ENCODE measurements at regions not wholly inside any gene's neighbourhood (a gene's known extent, or its start where the extent isn't known, plus 50 kb on each side); places are given as distances from the start of the nearest gene placed in this dataset.
"Not testable (repeated sequence)": the region's sequence is repeated elsewhere in the genome, so short reads cannot be mapped to it uniquely, and the experiment has no call there.

DNA sequence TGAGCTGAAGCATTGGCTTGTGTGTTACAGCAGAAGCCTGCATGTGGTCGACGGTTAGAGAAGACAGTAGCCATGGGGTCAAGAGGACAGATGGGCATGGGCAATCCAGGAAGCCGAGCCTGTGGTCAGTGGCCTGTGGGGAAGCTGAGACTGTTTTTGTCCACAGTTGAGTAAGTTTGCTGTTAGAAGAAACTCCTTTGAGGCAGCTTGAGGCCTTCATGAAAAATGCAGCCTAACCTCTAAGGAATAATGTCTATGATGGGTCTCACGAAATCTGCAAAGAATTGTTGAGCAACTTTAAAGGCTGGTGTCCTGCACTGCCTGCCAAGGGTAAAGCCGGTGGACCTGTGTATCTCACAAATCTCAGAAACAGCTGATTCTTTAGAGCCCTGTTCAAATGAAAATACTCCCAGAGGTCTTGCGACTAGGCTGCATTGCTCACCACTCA lies 322.4 kb downstream of the SETD4 start:
- DNase-seq: no peak
- TF ChIP-seq POLR2A (IDR thresholded peaks at IDR 0.05; ENCODE audit: low read length): no peak
- no peak for TF ChIP-seq GATA1 (IDR thresholded peaks at IDR 0.05; ENCODE audit: low read depth, low read length)

DNA sequence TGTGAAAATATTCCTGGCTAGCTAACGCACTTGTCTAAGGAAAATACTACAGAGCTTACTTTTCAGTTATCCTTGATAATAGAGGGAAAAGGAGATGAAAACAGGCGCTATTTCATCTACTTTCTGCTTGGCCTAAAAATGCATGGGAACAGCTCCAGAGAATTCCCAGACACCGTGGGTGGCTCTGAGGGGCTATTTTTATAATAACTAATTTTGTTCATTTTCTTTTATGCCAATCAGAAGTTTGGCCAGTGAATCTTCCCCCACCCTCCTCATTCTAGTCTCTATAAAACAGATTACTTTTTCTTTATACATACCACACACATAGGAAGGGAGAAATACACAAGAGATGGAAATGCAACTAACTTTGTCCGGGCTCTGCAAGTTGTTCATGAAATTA lies 322.9 kb downstream of the SETD4 start:
- TF ChIP-seq GATA1 (IDR thresholded peaks at IDR 0.05; ENCODE audit: low read depth, low read length) (no peak), POLR2A (IDR thresholded peaks at IDR 0.05; ENCODE audit: low read length) (no peak)
- no peak for DNase-seq

DNA sequence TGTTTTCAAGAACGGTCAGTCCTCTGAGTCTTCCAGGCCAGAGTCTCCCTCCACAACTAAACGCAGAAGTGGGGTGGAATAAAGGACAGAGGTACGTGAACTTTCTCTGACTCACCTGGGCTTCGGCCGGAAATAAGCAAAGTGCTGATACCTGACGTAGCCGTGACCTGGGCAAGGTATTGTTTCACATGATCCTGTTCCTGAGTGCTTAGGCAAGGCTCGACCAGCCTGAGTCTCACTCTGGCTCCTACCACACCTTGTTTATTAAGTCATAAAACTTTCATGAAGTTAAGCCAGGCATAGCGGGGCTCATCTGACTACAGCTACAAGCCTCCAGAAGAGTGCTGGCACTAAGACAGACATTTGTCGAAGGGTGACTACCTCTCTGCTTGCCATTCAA lies 327.5 kb downstream of the SETD4 start:
- DNase-seq: no peak
- TF ChIP-seq POLR2A (IDR thresholded peaks at IDR 0.05; ENCODE audit: low read length) (no peak), GATA1 (IDR thresholded peaks at IDR 0.05; ENCODE audit: low read depth, low read length) (no peak)

DNA sequence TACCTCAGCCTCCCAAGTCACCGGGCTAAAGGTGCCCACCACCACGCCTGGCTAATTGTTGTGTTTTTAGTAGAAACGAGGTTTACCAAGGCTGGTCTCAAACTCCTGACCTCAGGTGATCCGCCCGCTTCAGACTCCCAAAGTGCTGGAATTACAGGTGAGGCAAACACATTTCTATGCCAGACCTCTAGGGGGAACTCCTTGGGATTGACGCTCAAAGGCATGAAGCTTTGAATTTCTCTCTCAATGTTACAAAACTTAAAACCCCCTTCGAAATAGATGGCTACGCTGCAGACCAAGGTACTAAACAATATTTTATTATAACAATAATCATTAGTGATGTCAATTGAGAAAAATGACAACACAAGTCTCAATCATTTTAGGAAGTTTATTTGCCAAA lies 330.0 kb downstream of the SETD4 start:
- no peak for DNase-seq

DNA sequence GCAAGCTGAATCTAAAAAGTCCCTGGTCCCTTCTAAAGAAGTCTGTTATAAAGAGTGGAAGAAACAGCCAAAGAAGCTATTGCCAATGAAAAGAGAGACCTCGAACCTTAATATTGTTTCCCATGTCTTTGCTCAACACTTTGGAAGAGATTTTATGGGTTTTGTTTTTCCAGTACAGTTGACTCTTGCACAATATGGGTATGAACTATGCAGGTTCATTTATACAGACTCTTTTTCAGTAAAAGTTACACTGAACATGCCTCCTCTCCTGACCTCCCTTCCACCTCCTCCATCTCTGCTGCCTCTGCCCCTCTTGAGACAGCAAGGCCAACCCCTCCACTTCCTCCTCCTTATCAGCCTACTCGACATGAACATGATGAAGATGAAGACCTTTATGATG lies 332.5 kb downstream of the SETD4 start:
- TF ChIP-seq GATA1 (IDR thresholded peaks at IDR 0.05; ENCODE audit: low read depth, low read length): no peak
- no peak for DNase-seq

More for the DNA sequence above, 330.0 kb downstream of the SETD4 start:
- no peak for TF ChIP-seq GATA1 (IDR thresholded peaks at IDR 0.05; ENCODE audit: low read depth, low read length)
- no peak for TF ChIP-seq POLR2A (IDR thresholded peaks at IDR 0.05; ENCODE audit: low read length)

DNA sequence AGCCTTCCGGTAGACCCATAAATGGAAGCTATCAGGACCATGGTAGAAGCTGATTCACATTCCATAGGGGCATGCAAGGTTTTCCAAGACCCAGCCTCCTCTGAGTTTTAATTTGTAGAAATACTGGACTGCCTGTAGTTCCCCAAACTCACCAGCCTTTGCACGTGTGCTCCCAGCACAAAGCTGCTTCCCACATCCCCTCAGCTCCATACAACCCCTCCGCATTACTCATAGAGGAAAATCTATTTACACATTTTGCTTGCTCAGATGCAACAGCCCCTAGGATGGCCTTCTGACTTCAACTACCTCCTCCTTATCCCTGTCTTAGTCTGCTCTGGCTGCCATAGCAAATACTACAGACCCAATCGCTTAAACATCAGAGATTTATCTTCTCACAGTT lies 336.2 kb downstream of the SETD4 start:
- no peak for DNase-seq
- TF ChIP-seq GATA1 (IDR thresholded peaks at IDR 0.05; ENCODE audit: low read depth, low read length): no peak
- TF ChIP-seq POLR2A (IDR thresholded peaks at IDR 0.05; ENCODE audit: low read length): no peak

DNA sequence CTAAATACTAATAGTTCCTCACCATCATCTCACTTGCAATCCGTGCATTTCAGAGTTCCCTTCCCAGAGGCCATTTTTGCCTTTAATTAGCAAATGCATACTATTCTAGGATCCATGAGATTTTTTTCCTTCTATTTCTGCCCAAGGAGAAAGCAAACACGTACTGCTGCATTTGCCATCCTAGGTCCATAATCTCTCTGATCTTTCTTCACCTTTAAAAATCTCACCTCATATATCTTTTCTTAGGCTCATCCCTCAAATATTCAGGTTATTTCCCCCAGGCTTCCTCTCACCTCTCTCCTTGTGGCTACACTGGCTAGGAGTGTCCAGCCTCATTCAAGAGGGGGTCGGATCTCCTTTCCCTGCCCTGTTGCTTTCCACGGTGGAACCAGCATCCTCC lies 338.6 kb downstream of the SETD4 start:
- TF ChIP-seq POLR2A (IDR thresholded peaks at IDR 0.05; ENCODE audit: low read length) (no peak), GATA1 (IDR thresholded peaks at IDR 0.05; ENCODE audit: low read depth, low read length) (no peak)

DNA sequence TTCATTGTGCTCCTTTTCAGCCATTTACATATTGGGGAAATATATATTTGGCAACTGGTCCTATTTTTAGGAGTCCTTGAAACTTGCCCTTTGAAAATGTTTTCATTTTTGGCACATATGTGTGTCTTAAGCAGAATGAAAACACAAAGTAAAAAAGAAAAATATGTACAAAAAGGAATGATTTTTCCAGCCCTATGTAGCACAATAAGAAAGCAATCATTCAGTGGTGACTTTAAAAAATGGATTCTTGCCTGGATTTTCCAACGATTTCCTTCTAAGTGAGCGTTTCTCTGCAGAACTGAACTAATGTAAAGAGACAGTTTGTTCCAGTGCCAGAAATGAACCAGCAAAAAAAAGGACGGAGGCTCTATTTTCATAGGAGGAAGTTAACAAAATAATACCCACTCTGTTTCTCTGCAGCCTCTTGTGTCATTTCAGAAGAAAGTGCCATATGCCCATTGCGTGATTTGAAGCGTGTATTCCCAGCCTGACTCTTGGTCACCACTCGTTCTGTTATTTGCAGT lies 340.1 kb downstream of the SETD4 start:
- TF ChIP-seq GATA1 (IDR thresholded peaks at IDR 0.05; ENCODE audit: low read depth, low read length) (no peak), POLR2A (IDR thresholded peaks at IDR 0.05; ENCODE audit: low read length) (no peak)
- no peak for DNase-seq

More for the DNA sequence above, 338.6 kb downstream of the SETD4 start:
- DNase-seq: no peak

DNA sequence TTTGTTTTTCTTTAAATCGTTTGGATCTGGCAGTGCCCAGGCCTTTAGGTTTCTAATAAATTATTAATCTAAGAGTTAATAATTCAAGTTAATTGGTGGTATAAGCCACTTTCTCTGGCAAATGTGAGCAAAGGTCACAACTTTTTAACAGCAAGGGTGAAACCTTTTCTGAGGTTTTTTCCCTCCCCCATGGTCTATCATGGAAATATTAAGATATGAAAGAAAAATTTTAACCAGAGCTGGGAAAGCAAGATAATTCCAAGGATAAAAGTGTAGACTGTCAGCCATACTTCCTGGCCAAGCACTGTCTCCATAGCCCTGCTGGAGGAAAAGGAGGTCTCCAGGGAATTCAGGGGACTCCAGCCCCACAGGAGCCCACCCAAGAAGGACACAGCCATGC lies 341.2 kb downstream of the SETD4 start:
- no peak for DNase-seq
- TF ChIP-seq POLR2A (IDR thresholded peaks at IDR 0.05; ENCODE audit: low read length): no peak
- no peak for TF ChIP-seq GATA1 (IDR thresholded peaks at IDR 0.05; ENCODE audit: low read depth, low read length)

DNA sequence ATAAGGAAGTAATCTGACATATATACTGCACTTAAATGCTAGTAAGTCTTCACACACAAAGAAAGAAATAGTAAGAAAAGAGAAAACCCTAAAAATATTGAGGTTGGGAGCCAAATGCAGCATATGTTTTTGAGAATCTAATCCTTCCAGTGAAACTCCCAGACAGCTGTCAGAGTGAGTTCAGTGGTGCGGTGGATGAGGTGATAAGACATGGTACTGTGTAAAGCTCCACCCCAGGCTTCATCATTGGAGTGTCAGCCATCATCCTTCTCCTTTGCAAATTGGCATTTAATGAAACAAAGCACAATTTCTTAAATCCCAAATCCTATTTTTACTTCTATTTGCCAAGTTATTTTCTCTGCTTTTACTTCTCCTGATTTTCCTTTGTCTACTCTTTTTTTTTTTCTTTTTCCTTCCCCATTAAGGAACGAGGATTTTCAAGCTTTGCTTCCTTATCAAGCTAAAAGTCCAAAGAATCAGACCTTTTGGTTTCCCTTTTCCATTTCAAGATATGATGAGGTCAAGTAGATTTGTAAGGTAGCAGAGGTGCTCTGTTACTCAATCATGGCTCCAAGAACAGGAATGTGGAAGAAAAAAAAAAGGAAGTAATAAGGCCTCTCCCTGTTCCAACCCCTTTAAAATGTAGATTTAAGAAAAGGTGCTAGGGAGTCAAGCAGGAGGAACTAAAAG lies 343.3 kb downstream of the SETD4 start:
- no peak for DNase-seq
- TF ChIP-seq GATA1 (IDR thresholded peaks at IDR 0.05; ENCODE audit: low read depth, low read length) (no peak), POLR2A (IDR thresholded peaks at IDR 0.05; ENCODE audit: low read length) (no peak)

DNA sequence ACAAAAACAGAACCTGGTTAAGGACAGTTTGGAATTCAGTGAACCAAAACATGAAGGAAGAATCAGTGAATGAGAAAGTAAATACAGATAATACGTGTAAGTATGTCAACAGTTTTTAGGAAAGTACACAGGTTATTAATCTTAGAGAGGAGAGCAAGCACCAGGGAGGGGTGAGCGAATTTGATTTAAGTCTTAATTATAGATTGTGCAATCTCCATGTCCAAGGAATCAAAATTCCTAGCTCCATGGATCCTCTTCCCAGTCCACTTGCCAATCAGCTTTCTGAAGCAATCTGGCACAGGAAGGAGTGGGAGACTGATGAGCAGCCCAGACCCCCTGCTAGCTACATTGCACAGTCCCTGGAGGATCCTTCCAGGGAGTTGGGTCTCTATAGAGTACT lies 346.4 kb downstream of the SETD4 start:
- TF ChIP-seq GATA1 (IDR thresholded peaks at IDR 0.05; ENCODE audit: low read depth, low read length) (no peak), POLR2A (IDR thresholded peaks at IDR 0.05; ENCODE audit: low read length) (no peak)
- no peak for DNase-seq

DNA sequence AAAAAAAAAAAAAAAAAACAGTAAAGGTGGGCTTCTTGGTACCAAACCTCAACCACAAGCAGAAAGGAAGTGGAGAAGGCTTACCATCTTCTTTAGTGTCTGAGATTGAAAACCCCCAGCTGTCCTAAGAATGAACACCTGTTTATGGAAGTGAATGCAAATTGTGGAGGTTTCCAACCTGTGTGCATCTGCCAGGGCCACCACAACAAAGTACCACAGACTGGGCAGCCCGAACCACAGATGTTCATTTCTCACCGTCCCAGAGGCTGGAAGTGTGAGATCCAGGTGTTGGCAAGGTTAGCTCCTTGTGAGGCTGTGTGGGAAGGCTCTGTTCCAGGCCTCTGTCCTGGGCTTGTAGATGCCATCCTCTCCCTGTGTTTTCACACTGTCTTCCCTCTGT lies 348.7 kb downstream of the SETD4 start:
- no peak for DNase-seq
- no peak for TF ChIP-seq GATA1 (IDR thresholded peaks at IDR 0.05; ENCODE audit: low read depth, low read length)
- TF ChIP-seq POLR2A (IDR thresholded peaks at IDR 0.05; ENCODE audit: low read length): no peak

DNA sequence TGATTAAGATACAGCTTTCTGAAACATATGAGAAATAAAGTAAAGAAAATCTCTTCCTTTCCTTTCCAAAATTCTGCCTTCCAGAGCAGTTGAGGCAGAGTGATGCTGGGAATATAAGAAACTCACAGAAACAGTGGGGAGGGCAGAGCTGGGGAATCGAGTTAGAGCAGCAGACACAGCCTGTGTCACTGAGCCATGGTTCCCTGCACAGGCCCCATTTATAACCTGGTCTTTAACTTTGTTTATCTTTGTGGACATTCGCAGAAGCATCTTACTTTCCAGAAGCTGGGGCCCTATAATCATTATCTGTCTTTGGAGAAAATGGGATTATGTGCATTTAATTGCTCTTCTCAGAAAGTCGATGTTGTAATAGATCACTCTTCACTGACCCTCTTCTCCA lies 349.1 kb downstream of the SETD4 start:
- DNase-seq: no peak
- TF ChIP-seq POLR2A (IDR thresholded peaks at IDR 0.05; ENCODE audit: low read length) (no peak), GATA1 (IDR thresholded peaks at IDR 0.05; ENCODE audit: low read depth, low read length) (no peak)

DNA sequence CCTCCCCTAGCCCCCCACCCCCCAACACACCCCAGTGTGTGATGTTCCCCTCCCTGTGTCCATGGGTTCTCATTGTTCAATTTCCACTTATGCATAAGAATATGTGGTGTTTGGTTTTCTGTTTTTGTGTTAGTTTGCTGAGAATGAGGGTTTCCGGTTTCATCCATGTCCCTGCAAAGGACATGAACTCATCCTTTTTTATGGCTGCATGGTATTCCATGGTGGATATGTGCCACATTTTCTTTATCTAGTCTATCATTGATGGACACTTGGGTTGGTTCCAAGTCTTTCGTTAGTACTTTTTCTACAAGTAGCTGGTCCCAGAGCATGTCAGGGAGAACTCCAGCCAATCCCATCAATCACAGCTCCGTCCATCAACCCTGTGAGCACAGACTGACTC lies 350.3 kb downstream of the SETD4 start:
- not testable (repeated sequence) for DNase-seq

DNA sequence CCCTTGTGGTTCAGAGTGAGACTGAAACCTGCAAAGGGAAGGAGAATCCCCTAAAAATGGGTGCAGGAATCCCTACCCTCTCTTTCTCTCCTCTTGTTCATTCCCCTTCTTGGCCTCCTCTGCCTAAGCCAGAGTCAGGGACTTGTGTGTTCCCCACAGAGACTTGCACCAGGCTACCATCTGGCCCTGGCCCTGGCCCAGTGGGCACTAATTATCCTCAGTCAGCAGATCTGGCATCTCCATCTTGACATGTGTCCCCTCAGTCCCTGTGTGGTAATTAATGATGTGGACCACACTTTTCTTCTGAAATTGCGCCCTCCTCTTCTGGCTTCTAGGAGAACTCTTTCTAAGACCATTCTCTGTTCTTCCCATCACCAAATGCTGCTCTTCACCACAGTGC lies 354.4 kb downstream of the SETD4 start:
- TF ChIP-seq GATA1 (IDR thresholded peaks at IDR 0.05; ENCODE audit: low read depth, low read length) (no peak), POLR2A (IDR thresholded peaks at IDR 0.05; ENCODE audit: low read length) (no peak)
- DNase-seq: no peak

All from erythroblast (primary cell).